ENCODE measurements at regions not wholly inside any gene's neighbourhood (a gene's known extent, or its start where the extent isn't known, plus 50 kb on each side); places are given as distances from the start of the nearest gene placed in this dataset.

GRCh38 chr5:116824751-116825438 is 250.3 kb upstream of the SEMA6A start (continued):
- TF ChIP-seq, protein P1, sequence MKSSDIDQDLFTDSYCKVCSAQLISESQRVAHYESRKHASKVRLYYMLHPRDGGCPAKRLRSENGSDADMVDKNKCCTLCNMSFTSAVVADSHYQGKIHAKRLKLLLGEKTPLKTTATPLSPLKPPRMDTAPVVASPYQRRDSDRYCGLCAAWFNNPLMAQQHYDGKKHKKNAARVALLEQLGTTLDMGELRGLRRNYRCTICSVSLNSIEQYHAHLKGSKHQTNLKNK (CRISPR knock-in tag; IDR thresholded peaks at IDR 0.05): no peak
- no peak for TF ChIP-seq ATF1 (CRISPR knock-in tag; IDR thresholded peaks at IDR 0.05)
- no peak for TF ChIP-seq ZNF396 (CRISPR knock-in tag; IDR thresholded peaks at IDR 0.05; ENCODE audit: borderline replicate concordance)

- H3K27ac Mint-ChIP-seq: peak overlapping the region; percentile 89
- CTCF ChIA-PET: no interaction called here
- peak; percentile 29 for ATAC-seq
- peaks cover 10% of the 10 kb centered on the region for H3K36me3 Mint-ChIP-seq
- H3K4me3 Mint-ChIP-seq: no peak overlapping the region
- H3K4me1 Mint-ChIP-seq: peaks cover 73% of the 10 kb centered on the region
- POLR2A ChIA-PET: interaction anchor here (0.6 kb wide), 1 partner anchor 240 kb away, joined by 5 read pairs; no protein-coding TSS in a partner anchor
- TF ChIP-seq TP53 (CRISPR knock-in tag; IDR thresholded peaks at IDR 0.05) (no peak), RELA (CRISPR knock-in tag; IDR thresholded peaks at IDR 0.05; ENCODE audit: borderline replicate concordance) (no peak)
- TF ChIP-seq, protein P2, sequence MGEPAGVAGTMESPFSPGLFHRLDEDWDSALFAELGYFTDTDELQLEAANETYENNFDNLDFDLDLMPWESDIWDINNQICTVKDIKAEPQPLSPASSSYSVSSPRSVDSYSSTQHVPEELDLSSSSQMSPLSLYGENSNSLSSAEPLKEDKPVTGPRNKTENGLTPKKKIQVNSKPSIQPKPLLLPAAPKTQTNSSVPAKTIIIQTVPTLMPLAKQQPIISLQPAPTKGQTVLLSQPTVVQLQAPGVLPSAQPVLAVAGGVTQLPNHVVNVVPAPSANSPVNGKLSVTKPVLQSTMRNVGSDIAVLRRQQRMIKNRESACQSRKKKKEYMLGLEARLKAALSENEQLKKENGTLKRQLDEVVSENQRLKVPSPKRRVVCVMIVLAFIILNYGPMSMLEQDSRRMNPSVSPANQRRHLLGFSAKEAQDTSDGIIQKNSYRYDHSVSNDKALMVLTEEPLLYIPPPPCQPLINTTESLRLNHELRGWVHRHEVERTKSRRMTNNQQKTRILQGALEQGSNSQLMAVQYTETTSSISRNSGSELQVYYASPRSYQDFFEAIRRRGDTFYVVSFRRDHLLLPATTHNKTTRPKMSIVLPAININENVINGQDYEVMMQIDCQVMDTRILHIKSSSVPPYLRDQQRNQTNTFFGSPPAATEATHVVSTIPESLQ (CRISPR knock-in tag; IDR thresholded peaks at IDR 0.05): no peak
- no peak for DNase-seq (ENCODE audit: low spot score)
- no peaks in the 10 kb centered on the region for H3K27me3 Mint-ChIP-seq (ENCODE audit: low read depth)
- H3K9me3 Mint-ChIP-seq: peaks cover 10% of the 10 kb centered on the region
Observed at GRCh38 chr5:116814626-116815385, 240.2 kb upstream of the SEMA6A start.

DNA sequence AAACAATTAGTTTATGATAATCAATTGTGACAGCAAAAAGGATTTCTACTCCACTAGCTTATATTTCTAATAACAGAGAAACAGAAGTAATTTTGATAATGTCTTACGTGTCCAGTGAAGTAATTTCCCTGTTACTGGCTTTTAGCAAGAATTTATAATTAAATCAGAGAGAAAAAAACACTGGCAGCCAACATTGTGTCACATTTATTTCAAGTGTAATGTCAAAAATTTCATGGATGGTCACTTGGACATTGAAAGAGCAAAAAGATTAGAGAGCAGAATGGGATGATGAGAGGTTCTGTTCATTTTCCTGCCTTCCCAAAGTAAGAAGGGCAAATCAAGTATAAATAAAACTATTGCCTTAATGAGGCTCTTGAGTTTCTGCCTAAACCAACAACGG is 239.3 kb upstream of the SEMA6A start:
- ChIA-PET POLR2A (interaction anchor here (0.6 kb wide), 2 partner anchors 29 to 239 kb away, joined by 5 to 8 read pairs; no protein-coding TSS in a partner anchor), CTCF (no interaction called here)
- Mint-ChIP-seq H3K9me3 (peaks cover 10% of the 10 kb centered on the region), H3K4me1 (peaks cover 74% of the 10 kb centered on the region), H3K27me3 (ENCODE audit: low read depth) (no peaks in the 10 kb centered on the region), H3K27ac (no peak overlapping the region), H3K36me3 (peaks cover 10% of the 10 kb centered on the region), H3K4me3 (no peak overlapping the region)
- no peak for TF ChIP-seq ZNF423 (CRISPR knock-in tag; IDR thresholded peaks at IDR 0.05)
- no peak for TF ChIP-seq GTF2I (CRISPR knock-in tag; conservative IDR thresholded peaks at IDR 0.05)
- TF ChIP-seq MYBL2 (CRISPR knock-in tag; IDR thresholded peaks at IDR 0.05): no peak
- no peak for TF ChIP-seq NFYB (CRISPR knock-in tag; conservative IDR thresholded peaks at IDR 0.05; ENCODE audit: low read depth)
- no peak for TF ChIP-seq ZNF532 (CRISPR knock-in tag; IDR thresholded peaks at IDR 0.05; ENCODE audit: borderline replicate concordance)
- no peak for DNase-seq (ENCODE audit: low spot score)
- no peak for ATAC-seq

DNA sequence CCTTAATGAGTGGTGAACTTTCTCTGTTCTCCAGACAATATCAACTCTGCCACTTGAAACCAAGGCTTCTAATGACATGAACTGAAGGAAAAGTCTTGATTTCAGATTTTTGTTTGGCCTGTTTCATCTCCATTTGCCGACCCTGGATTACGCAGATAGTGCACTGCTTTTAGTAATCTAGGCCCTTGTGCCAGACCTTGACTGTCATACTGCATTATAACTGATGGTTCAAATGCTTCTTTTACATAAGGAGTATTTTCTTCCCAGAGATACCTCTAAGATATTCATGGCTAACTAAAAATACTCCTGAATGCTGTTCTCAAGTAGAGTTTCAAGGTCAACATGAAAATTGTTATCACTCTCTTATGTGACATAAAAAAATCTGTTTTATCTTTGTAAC is 238.7 kb upstream of the SEMA6A start:
- H3K27me3 Mint-ChIP-seq (ENCODE audit: low read depth): no peaks in the 10 kb centered on the region
- peaks cover 72% of the 10 kb centered on the region for H3K4me1 Mint-ChIP-seq
- POLR2A ChIA-PET: no interaction called here
- peaks cover 10% of the 10 kb centered on the region for H3K36me3 Mint-ChIP-seq
- no peak for DNase-seq (ENCODE audit: low spot score)
- CTCF ChIA-PET: no interaction called here
- H3K4me3 Mint-ChIP-seq: no peak overlapping the region
- no peak for ATAC-seq
- no peak overlapping the region for H3K27ac Mint-ChIP-seq
- H3K9me3 Mint-ChIP-seq: peaks cover 10% of the 10 kb centered on the region
- no peak for TF ChIP-seq PRRX2 (CRISPR knock-in tag; IDR thresholded peaks at IDR 0.05)
- TF ChIP-seq ETV6 (CRISPR knock-in tag; IDR thresholded peaks at IDR 0.05): no peak
- TF ChIP-seq NR3C1 (CRISPR knock-in tag; conservative IDR thresholded peaks at IDR 0.05; ENCODE audit: low read depth): no peak
- TF ChIP-seq GTF2I (CRISPR knock-in tag; conservative IDR thresholded peaks at IDR 0.05): no peak
- TF ChIP-seq NFE2L1 (CRISPR knock-in tag; IDR thresholded peaks at IDR 0.05): no peak
- no peak for TF ChIP-seq SP1 (CRISPR knock-in tag; conservative IDR thresholded peaks at IDR 0.05)
- TF ChIP-seq CBFB (CRISPR knock-in tag; IDR thresholded peaks at IDR 0.05; ENCODE audit: low read depth): no peak
- no peak for TF ChIP-seq HMGXB4 (CRISPR knock-in tag; IDR thresholded peaks at IDR 0.05)
- no peak for TF ChIP-seq CREM (CRISPR knock-in tag; IDR thresholded peaks at IDR 0.05)
- no peak for TF ChIP-seq E2F4 (CRISPR knock-in tag; IDR thresholded peaks at IDR 0.05; ENCODE audit: borderline replicate concordance, low read depth)
